Epidermal melanocyte (primary cell): ENCODE measurements at regions not wholly inside any gene's neighbourhood (a gene's known extent, or its start where the extent isn't known, plus 50 kb on each side); places are given as distances from the start of the nearest gene placed in this dataset.
"Not testable (repeated sequence)": the region's sequence is repeated elsewhere in the genome, so short reads cannot be mapped to it uniquely, and the experiment has no call there.

ENCODE experiments used
- DNase-seq: peaks from one replicate; pipeline ENCODE4 v3.0.0; 2011; ENCODE audit warnings: low spot score; ENCODE audit not compliant: insufficient read length

DNA sequence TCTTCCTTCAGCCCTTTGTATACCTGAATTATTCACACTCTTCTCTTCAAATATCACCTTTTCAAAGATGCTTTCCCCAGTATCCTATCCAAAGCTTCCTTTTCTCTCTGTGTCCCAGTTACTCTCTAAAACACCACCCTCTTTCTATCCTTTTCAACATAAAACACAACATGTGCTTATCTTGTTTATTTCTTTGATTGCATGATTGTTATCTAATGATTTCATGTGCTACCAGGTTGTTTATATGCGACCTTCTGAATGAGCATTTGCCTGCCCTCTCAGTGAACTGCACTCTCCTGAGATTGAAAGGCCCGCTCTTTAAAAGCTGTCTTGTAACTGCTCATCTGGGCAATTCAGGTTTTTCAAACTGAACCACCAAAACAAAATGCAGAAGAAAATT lies 97.7 kb upstream of the FGGY start:
- DNase-seq = no peak

GRCh38 chr1:59199719-59200376 lies 97.0 kb upstream of the FGGY start:
- no peak for DNase-seq

DNA sequence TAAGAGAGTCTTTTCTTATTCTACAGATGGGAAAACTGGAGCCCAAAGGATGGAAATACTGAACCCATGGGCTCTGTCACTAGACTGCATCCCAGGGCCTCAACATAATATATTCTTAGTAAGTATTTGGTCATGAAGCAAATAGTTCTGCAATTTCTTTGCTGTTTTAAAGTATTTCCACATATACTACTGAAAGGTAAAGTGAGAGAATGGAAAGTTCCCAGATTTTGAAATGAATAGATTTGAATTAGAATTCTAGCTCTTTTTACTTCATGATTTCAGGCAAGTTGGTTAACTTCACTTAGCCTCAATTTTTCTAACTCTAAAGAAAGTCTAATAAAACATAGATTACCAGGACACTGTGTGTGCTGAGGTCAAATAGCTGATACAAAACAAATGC lies 95.6 kb upstream of the FGGY start:
- DNase-seq = no peak

GRCh38 chr1:59202455-59202854 lies 94.4 kb upstream of the FGGY start:
- no peak for DNase-seq

GRCh38 chr1:59204001-59204400 lies 92.9 kb upstream of the FGGY start:
- no peak for DNase-seq

GRCh38 chr1:59206616-59207015 lies 90.3 kb upstream of the FGGY start:
- DNase-seq = not testable (repeated sequence)

DNA sequence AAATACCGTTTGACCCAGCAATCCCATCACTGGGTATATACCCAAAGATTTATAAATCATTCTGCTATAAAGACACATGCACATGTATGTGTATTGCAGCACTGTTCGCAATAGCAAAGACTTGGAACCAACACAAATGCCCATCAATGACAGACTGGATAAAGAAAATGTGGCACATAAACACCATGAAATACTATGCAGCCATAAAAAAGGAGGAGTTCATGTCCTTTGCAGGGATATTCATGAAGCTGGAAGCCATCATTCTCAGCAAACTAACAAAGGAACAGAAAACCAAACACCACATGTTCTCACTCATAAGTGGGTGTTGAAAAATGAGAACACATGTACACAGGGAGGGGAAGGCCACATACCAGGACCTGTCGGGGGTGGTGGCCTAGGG lies 86.5 kb upstream of the FGGY start:
- DNase-seq = not testable (repeated sequence)

GRCh38 chr1:59212706-59213105 lies 84.2 kb upstream of the FGGY start:
- no peak for DNase-seq

DNA sequence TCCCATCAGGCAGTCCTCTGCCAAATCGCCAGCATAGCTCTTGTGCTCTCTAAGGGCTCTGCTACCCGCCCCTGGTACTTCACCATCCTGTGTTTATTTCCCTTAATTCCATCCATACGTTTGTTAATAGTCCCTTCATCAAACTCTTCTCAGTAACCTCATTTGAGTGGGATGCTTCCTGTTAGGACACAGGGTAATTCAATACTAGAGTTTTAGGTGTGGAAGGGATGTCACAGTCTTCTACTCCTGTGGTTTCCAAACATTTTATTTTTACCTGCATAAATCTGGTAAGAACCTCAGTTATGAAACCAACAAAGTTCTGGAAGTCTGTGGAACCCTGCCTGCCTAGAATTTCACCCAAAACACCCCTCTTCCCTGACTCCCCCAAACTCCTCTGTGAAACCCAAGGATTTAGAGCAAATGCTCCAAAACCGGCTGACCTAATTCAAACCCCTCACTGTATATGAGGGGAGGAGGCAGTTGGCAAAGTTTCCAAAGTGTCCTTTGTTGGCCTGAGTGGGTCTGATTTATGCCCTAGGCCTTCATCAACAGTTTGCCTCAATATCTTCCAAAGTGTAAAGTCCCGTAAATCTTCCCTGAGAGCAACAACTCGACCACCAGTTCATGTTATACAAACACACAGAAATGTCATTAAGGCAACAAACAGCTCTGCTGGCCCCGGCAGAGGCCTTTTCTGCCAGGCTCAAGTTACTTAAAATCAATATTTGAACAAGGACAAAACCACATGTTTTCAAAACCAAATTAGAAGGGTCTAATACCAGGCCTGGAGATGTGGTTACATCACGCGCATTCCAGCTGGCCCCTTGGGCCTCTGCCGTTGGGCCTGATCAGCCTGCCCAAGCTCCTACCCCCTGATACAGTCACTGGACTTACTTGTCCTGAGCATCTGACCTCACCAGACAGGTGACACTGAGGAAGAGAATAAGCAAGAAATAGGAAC lies 82.4 kb upstream of the FGGY start:
- no peak for DNase-seq

DNA sequence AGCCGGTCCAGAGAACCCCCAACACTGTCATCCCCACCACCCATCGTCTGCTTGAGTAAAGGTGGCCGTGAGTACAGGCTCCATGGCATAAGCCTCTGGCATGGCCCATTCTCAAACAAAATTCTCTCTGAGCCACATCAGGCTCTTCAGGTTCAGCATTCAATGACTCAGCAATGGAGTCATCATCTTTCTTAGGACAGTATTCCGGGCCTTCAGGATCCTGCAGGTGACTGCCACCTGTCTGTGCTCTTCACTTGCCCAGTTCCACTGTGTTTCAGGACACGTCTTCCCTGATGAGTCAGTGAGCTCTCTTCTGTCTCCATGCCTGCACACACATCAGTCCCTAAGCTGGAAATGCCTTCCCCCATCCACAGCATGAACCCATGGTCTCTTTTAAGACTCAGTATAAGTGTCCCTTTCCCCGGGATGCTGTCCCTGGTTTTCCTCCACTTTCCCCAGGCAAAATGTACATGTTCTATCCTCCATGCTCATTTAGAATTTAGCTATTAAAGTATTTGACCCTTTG lies 81.1 kb upstream of the FGGY start:
- no peak for DNase-seq

DNA sequence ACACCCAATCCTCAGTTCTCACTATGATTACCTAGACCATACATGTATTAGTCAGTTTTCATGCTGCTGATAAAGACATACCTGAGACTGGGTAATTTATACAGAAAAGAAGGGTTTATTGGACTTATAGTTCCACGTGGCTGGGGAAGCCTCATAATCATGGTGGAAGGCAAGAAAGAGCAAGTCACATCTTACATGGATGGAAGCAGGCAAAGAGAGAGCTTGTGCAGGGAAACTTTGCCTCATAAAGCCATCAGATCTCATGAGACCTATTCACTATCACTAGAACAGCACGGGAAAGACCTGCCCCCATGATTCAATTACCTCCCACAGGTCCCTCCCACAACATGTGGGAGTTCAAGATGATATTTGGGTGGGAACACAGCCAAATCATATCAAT lies 79.5 kb upstream of the FGGY start:
- DNase-seq = not testable (repeated sequence)

- DNase-seq = no peak
Observed at GRCh38 chr1:59218521-59219236, 78.2 kb upstream of the FGGY start.

GRCh38 chr1:59219916-59220315 lies 77.0 kb upstream of the FGGY start:
- no peak for DNase-seq

GRCh38 chr1:59220356-59220755 lies 76.5 kb upstream of the FGGY start:
- no peak for DNase-seq

DNA sequence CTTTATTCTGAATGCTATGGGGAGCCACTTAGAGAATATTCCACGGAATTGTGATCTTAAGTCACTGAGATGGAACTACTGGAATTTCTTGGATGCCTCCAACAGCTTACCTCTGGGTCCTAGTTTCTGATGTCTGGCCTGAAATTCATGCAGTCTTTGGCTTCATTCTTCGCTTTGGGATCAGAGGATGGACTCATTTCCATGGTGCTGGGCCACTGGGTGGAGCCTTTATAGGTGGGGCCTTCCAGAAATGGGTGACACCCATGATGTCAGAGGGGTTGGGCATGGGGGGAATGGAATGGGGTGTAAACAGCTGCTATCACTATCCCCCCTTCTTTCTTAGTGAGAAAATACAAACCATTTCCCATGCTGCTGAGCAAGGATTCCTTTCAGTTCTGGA lies 73.7 kb upstream of the FGGY start:
- no peak for DNase-seq

- no peak for DNase-seq
Observed at GRCh38 chr1:59223989-59224634, 72.8 kb upstream of the FGGY start.

GRCh38 chr1:59225594-59226316 lies 71.1 kb upstream of the FGGY start:
- no peak for DNase-seq

DNA sequence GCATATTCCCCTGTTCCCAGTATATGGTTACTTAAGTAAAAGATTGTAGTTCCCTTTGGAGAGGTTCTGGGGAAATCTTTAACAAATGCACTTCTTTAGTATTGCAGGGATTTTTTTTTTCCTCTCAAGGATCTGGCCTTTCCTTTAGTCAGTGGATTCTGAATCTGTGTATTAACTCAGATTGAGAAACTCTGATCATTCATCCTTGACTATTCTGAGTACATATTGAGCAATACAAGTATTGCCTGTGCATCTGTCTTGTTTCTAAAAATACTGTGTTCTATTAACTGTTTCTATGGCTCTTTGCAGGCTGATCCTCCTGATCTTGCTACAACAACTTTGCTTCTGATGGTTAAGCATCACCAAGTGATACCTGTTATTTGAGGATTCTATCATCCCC lies 67.8 kb upstream of the FGGY start:
- no peak for DNase-seq

- no peak for DNase-seq
Observed at GRCh38 chr1:59230622-59231021, 66.3 kb upstream of the FGGY start.

GRCh38 chr1:59232216-59232615 lies 64.7 kb upstream of the FGGY start:
- DNase-seq = no peak

GRCh38 chr1:59233444-59233843 lies 63.5 kb upstream of the FGGY start:
- no peak for DNase-seq
